Tibial nerve (tissue), 4 donors: ENCODE measurements at regions not wholly inside any gene's neighbourhood (a gene's known extent, or its start where the extent isn't known, plus 50 kb on each side); places are given as distances from the start of the nearest gene placed in this dataset.

Experiments used
- DNase-seq, 2 donors: peaks; one replicate each; pipeline ENCODE4 v3.0.0-alpha.2; 2019; ENCODE audit warnings: low spot score in 2 of 2
- H3K27ac ChIP-seq, 4 donors: fragments of 200-600 bp; sonication (generic) in 3 of 4; one replicate each; pipeline ENCODE4 v1.5.1; 2017 to 2019; ENCODE audit warnings: mild to moderate bottlenecking in 1 of 4
- H3K27me3 ChIP-seq, 2 donors: fragments of 200-600 bp; sonication (generic) in 1 of 2; one replicate each; pipeline versions ENCODE4 v1.5.1 to v1.6.0; 2017 to 2019
- H3K36me3 ChIP-seq, 3 donors: fragments of 200-600 bp; sonication (generic); one replicate each; pipeline ENCODE4 v1.5.1; 2018 to 2019
- H3K4me1 ChIP-seq, 4 donors: fragments of 200-600 bp; sonication (generic) in 3 of 4; one replicate each; pipeline ENCODE4 v1.5.1; 2017 to 2019
- H3K4me3 ChIP-seq, 4 donors: fragments of 200-600 bp; sonication (generic) in 3 of 4; one replicate each; pipeline ENCODE4 v1.5.1; 2017 to 2019; ENCODE audit warnings: mild to moderate bottlenecking in 1 of 4, moderate library complexity in 1 of 4
- H3K9me3 ChIP-seq, 4 donors: fragments of 200-600 bp; sonication (generic) in 3 of 4; one replicate each; pipeline ENCODE4 v1.5.1; 2017 to 2019
- EP300 ChIP-seq, 2 donors: sonication (generic); formaldehyde crosslinking; IDR thresholded peaks; one replicate each; pipeline ENCODE4 v1.6.1; 2017; ENCODE audit warnings: antibody characterized with exemption in 2 of 2, mild to moderate bottlenecking in 1 of 2
- POLR2A ChIP-seq, 2 donors: fragments of 450-650 bp; IDR thresholded peaks; one replicate each; pipeline ENCODE4 v1.6.1; 2017; ENCODE audit warnings: antibody characterized with exemption in 2 of 2, mild to moderate bottlenecking in 2 of 2, moderate library complexity in 2 of 2
- WGBS, 2 donors: methylation state at CpG; one replicate each; pipeline ENCODE4 v1.1.5; 2018; 5-methylcytosine and 5-hydroxymethylcytosine counted together
- TF ChIP-seq, protein P1 (sequence below), 5 experiments: fragments of 200-600 bp in 3 of 5; fragments of 450-650 bp in 2 of 5; sonication (generic) in 3 of 5; IDR thresholded peaks; one replicate each; pipeline ENCODE4 v1.5.1; 2016 to 2019; ENCODE audit warnings: antibody characterized with exemption in 5 of 5, mild to moderate bottlenecking in 3 of 5, moderate library complexity in 2 of 5

DNA sequence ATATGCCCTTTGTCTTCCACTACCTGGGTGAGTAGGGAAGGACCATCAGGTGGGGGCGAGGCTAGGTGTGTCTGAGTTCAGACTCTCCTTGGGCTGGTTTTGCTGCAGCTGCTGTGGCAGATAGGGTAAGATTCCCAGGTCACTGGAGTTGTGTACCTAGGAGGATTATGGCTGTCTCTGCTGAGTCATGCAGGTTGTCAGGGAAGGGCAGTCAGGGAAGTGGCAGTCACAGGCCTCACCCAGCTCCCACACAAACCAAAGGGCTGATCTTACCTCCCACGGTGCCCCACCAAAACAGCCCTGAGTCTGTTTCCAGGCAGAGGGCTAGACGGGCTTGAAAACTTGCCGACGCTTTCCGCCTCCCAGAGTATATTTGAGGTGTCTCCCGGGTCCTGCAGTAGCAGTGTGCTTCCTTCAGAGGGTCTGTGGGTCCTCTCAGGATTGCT is 201.6 kb upstream of the PLXNA2 start:
- peaks cover 0 to 21% (median 0%) of the 10 kb centered on the region in 4 donors for H3K9me3 ChIP-seq
- WGBS, 2 donors = 59 to 77% methylated on average over 7 of the region's 7 CpGs
- no peak for DNase-seq
- no peaks in the 10 kb centered on the region for H3K4me1 ChIP-seq
- no peak overlapping the region for H3K4me3 ChIP-seq
- no peak overlapping the region for H3K27ac ChIP-seq
- TF ChIP-seq, protein P1, sequence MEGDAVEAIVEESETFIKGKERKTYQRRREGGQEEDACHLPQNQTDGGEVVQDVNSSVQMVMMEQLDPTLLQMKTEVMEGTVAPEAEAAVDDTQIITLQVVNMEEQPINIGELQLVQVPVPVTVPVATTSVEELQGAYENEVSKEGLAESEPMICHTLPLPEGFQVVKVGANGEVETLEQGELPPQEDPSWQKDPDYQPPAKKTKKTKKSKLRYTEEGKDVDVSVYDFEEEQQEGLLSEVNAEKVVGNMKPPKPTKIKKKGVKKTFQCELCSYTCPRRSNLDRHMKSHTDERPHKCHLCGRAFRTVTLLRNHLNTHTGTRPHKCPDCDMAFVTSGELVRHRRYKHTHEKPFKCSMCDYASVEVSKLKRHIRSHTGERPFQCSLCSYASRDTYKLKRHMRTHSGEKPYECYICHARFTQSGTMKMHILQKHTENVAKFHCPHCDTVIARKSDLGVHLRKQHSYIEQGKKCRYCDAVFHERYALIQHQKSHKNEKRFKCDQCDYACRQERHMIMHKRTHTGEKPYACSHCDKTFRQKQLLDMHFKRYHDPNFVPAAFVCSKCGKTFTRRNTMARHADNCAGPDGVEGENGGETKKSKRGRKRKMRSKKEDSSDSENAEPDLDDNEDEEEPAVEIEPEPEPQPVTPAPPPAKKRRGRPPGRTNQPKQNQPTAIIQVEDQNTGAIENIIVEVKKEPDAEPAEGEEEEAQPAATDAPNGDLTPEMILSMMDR (IDR thresholded peaks at IDR 0.05) = no peak
- H3K27me3 ChIP-seq = no peaks in the 10 kb centered on the region
- H3K36me3 ChIP-seq = no peaks in the 10 kb centered on the region

DNA sequence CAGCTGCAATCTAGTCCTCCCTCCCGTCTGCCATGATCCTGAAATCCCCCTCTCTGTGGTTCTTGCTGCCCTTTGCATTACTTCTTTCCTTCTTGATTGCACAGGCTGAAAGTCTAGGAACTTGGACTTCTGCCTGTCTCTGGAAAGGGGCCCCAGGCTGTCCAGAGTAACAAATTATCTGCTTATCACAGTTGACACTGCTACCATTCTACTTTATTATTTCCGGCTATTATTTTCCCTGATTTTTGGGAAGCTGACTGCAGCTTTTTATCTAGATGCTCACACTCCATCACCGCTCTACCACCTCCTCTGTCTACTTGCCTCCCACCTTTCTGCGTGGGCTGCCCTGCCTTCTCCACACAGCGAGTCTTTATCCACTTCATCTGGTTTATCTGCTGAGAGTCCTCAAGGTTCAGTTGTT is 202.1 kb upstream of the PLXNA2 start:
- Histone ChIP-seq H3K9me3 (peaks cover 0 to 18% (median 0%) of the 10 kb centered on the region in 4 donors), H3K36me3 (no peaks in the 10 kb centered on the region), H3K4me1 (no peaks in the 10 kb centered on the region), H3K27ac (no peak overlapping the region), H3K4me3 (no peak overlapping the region), H3K27me3 (no peaks in the 10 kb centered on the region)
- TF ChIP-seq POLR2A (IDR thresholded peaks at IDR 0.05) (no peak), EP300 (IDR thresholded peaks at IDR 0.05) (no peak)
- TF ChIP-seq, protein P1 (IDR thresholded peaks at IDR 0.05) = no peak
- no peak for DNase-seq
- 62 to 66% methylated on average over 5 of the region's 5 CpGs for WGBS, 2 donors

DNA sequence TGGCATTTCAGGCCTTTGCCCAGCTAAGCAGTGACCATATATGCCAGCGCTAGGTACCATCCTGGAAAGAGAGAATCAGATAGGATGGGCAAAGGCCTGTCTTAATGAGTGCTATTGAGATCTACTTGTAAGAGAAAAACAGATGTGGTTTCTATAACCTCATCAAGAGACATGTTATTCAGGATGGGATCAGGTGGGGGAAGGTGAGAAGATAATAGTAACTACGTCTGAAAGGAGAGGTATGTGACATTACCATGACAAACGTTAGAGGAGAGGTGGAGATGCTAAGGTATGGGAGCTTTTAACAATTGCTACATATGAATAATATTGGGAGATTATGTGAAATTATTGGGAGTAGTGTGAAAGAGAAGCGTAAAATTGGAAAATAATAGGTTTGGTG is 204.2 kb upstream of the PLXNA2 start:
- H3K27me3 ChIP-seq = no peaks in the 10 kb centered on the region
- H3K27ac ChIP-seq = no peak overlapping the region
- no peaks in the 10 kb centered on the region for H3K36me3 ChIP-seq
- 89 to 91% methylated on average over 4 of the region's 4 CpGs for WGBS, 2 donors
- peaks cover 0 to 5% (median 0%) of the 10 kb centered on the region in 4 donors for H3K9me3 ChIP-seq
- H3K4me1 ChIP-seq = no peaks in the 10 kb centered on the region
- no peak for DNase-seq
- TF ChIP-seq EP300 (IDR thresholded peaks at IDR 0.05) (no peak), POLR2A (IDR thresholded peaks at IDR 0.05) (no peak)
- TF ChIP-seq, protein P1 (IDR thresholded peaks at IDR 0.05) = no peak
- no peak overlapping the region for H3K4me3 ChIP-seq

DNA sequence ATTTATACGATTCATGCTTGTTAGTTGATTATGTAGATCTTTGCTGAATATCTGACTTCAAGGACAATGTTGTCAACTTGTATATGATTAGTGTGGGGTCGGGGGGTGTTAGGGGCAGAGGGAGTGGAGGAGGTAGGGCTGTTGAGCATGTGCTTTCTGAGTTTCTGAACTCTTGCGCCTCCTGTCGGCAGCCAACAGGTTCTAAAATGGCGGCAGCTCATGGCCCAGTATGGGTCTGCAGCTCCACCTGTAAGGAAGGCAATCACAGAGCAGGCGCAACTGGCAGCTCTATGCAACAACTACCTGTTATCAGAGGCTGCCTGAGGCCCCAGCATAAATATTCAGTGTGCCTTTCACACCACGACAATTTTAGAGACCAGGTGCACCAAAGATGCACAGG is 205.8 kb upstream of the PLXNA2 start:
- Histone ChIP-seq H3K27me3 (no peaks in the 10 kb centered on the region), H3K9me3 (no peaks in the 10 kb centered on the region), H3K4me1 (no peaks in the 10 kb centered on the region), H3K36me3 (no peaks in the 10 kb centered on the region), H3K27ac (no peak overlapping the region), H3K4me3 (no peak overlapping the region)
- TF ChIP-seq POLR2A (IDR thresholded peaks at IDR 0.05) = no peak
- TF ChIP-seq, protein P1 (IDR thresholded peaks at IDR 0.05) = no peak
- TF ChIP-seq EP300 (IDR thresholded peaks at IDR 0.05) = no peak
- no peak for DNase-seq
- 87 to 92% methylated on average over 7 of the region's 7 CpGs for WGBS, 2 donors

DNA sequence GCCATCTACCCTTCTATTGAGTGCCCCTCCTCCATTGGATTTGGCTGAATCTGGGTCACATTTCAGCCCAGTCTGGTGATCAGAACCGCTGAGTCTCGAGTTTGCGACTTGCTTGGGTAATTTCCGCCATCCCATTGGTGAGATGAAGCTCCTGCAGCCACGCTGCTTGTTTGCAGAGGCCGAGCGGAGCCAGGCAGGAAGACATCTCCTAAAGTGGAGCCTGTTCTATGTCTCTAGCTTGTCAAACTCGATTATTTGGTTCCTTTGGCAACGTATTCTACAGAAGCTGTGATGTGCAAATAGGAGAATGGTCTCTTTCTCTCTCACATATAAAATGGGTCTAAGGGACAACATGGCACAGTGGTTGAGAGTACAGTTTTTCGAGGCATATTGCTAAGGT is 206.8 kb upstream of the PLXNA2 start:
- Histone ChIP-seq H3K27me3 (no peaks in the 10 kb centered on the region), H3K9me3 (no peaks in the 10 kb centered on the region), H3K36me3 (no peaks in the 10 kb centered on the region), H3K4me1 (no peaks in the 10 kb centered on the region), H3K4me3 (no peak overlapping the region), H3K27ac (no peak overlapping the region)
- no peak for DNase-seq
- 77 to 85% methylated on average over 10 of the region's 10 CpGs for WGBS, 2 donors
- TF ChIP-seq POLR2A (IDR thresholded peaks at IDR 0.05) (no peak), EP300 (IDR thresholded peaks at IDR 0.05) (no peak)
- TF ChIP-seq, protein P1 (IDR thresholded peaks at IDR 0.05) = no peak
